MCF 10A (cell line): ENCODE measurements at regions not wholly inside any gene's neighbourhood (a gene's known extent, or its start where the extent isn't known, plus 50 kb on each side); places are given as distances from the start of the nearest gene placed in this dataset.

Experiments
- BruUV-seq: library from RNA; stranded (reverse); fragments of 400-500 nt; replicated peaks from 2 replicates; lab custom pipeline; 2021; lab: Mats Ljungman, UMichigan
- CTCF ChIA-PET: fragments of 300-600 bp; sonication (Branson Sonifier 250); formaldehyde crosslinking; extraction: SDS; loops from one replicate; lab custom pipeline; 2021; ENCODE audit warnings: antibody characterized with exemption, inconsistent platforms; lab: Yijun Ruan, JAX
- POLR2A ChIA-PET: fragments of 300-600, 350-650 bp; sonication (Branson Sonifier 250); formaldehyde crosslinking; extraction: SDS; loops from one replicate; lab custom pipeline; 2020; ENCODE audit warnings: antibody characterized with exemption, inconsistent platforms; lab: Yijun Ruan, JAX
- DNase-seq: peaks from one replicate; pipeline ENCODE4 v3.0.0-alpha.2; 2018; ENCODE audit not compliant: unreplicated experiment
- H3K27ac Mint-ChIP-seq: one replicate; pipeline ENCODE4 v1.8.0; 2022; ENCODE audit warnings: mild to moderate bottlenecking, low read depth, mixed read lengths; ENCODE audit not compliant: unreplicated experiment
- H3K27me3 Mint-ChIP-seq: one replicate; pipeline ENCODE4 v1.8.0; 2022; ENCODE audit warnings: mixed read lengths; ENCODE audit not compliant: insufficient read depth, unreplicated experiment
- H3K36me3 Mint-ChIP-seq: one replicate; pipeline ENCODE4 v1.8.0; 2022; ENCODE audit warnings: mild to moderate bottlenecking, moderate library complexity, mixed read lengths; ENCODE audit not compliant: insufficient read depth, unreplicated experiment
- H3K4me1 Mint-ChIP-seq: one replicate; pipeline ENCODE4 v1.8.0; 2022; ENCODE audit warnings: mixed read lengths; ENCODE audit not compliant: insufficient read depth, unreplicated experiment
- H3K4me3 Mint-ChIP-seq: one replicate; pipeline ENCODE4 v1.8.0; 2022; ENCODE audit warnings: mild to moderate bottlenecking, moderate library complexity, mixed read lengths; ENCODE audit not compliant: unreplicated experiment
- H3K9me3 Mint-ChIP-seq: one replicate; pipeline ENCODE4 v1.8.0; 2022; ENCODE audit warnings: mixed read lengths; ENCODE audit not compliant: unreplicated experiment
- intact Hi-C: fragments of 100-400 bp; cut with micrococcal nuclease; formaldehyde crosslinking; loops from 2 replicates; pipeline ENCODE4 v1.14.1; 2022
- TF ChIP-seq, protein P1 (sequence below): fragments of 200-600 bp; IDR thresholded peaks from one replicate; pipeline ENCODE4 v1.8.0; 2022; ENCODE audit warnings: antibody characterized with exemption, mild to moderate bottlenecking; ENCODE audit not compliant: unreplicated experiment

DNA sequence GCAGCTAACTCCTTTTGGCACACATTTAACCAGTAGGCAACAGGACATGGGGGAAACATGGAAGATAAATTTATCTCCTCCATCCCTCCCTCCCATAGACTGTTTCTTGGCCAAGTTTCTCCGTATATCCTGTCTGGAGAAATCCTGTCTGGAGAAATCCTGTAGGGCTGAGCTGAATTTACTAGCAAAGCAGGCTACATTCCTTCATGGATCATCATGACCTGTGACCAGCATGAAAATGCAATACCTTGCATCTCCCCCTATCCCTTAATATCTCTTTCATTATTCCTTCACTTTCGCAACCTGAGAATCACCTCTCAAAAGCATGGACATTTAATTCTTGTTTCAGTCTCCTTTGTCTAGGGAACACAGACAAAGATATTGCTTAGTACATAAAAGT, 379.1 kb downstream of the PSAT1 start:
- H3K36me3 Mint-ChIP-seq, result no peaks in the 10 kb centered on the region
- no peak for DNase-seq
- no peaks in the 10 kb centered on the region for H3K9me3 Mint-ChIP-seq
- ChIA-PET CTCF (no interaction called here), POLR2A (no interaction called here)
- H3K4me3 Mint-ChIP-seq, result no peak overlapping the region
- H3K4me1 Mint-ChIP-seq, result no peaks in the 10 kb centered on the region
- BruUV-seq, result no TSS peak
- H3K27me3 Mint-ChIP-seq, result no peaks in the 10 kb centered on the region
- no peak overlapping the region for H3K27ac Mint-ChIP-seq
- TF ChIP-seq, protein P1, sequence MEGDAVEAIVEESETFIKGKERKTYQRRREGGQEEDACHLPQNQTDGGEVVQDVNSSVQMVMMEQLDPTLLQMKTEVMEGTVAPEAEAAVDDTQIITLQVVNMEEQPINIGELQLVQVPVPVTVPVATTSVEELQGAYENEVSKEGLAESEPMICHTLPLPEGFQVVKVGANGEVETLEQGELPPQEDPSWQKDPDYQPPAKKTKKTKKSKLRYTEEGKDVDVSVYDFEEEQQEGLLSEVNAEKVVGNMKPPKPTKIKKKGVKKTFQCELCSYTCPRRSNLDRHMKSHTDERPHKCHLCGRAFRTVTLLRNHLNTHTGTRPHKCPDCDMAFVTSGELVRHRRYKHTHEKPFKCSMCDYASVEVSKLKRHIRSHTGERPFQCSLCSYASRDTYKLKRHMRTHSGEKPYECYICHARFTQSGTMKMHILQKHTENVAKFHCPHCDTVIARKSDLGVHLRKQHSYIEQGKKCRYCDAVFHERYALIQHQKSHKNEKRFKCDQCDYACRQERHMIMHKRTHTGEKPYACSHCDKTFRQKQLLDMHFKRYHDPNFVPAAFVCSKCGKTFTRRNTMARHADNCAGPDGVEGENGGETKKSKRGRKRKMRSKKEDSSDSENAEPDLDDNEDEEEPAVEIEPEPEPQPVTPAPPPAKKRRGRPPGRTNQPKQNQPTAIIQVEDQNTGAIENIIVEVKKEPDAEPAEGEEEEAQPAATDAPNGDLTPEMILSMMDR, result no peak
- intact Hi-C loops, result no loop called here

DNA sequence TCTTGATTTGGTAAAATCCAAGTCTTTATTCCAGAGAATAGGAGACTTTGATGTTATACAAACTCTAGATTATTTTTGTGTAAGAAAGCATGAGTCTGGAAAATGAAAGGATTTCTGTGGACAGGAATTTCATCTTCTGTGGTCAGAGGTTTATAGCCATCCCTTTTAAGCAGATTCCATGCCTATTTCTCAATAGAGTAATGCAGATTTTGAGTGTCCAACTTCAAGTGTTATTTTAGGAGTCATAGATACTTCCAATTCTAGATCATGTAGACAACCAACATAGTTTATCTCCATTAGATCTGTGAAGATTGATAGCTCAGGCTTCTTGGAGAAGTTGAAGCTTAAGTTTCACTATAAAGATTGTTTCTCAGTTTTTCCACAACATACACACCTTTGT, 379.7 kb downstream of the PSAT1 start:
- TF ChIP-seq, protein P1, result no peak
- no TSS peak for BruUV-seq
- ChIA-PET POLR2A (no interaction called here), CTCF (no interaction called here)
- no peak overlapping the region for H3K27ac Mint-ChIP-seq
- no peaks in the 10 kb centered on the region for H3K4me1 Mint-ChIP-seq
- no peak for DNase-seq
- H3K27me3 Mint-ChIP-seq, result no peaks in the 10 kb centered on the region
- intact Hi-C loops, result no loop called here
- no peak overlapping the region for H3K4me3 Mint-ChIP-seq
- no peaks in the 10 kb centered on the region for H3K36me3 Mint-ChIP-seq
- no peaks in the 10 kb centered on the region for H3K9me3 Mint-ChIP-seq

DNA sequence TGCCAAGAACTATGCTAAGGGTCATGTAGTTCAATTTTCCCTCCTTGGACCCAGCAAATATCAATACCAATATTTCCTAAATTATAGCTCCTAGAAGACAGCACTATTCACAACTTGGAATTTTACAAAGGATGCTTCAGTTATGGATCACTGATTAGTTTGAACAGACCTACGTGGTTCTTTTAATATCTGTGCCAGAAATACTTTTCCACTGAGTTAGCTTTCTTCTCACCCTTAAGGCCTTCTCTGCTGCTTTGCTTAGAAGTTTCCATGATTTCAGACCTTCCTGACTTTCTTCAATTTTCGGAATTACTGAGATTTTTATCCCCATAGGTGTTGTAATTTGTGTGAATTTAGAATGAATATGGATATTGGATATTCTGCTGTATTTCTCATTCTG, 380.4 kb downstream of the PSAT1 start:
- no peaks in the 10 kb centered on the region for H3K4me1 Mint-ChIP-seq
- H3K9me3 Mint-ChIP-seq, result no peaks in the 10 kb centered on the region
- H3K27ac Mint-ChIP-seq, result no peak overlapping the region
- H3K4me3 Mint-ChIP-seq, result no peak overlapping the region
- POLR2A ChIA-PET, result no interaction called here
- TF ChIP-seq, protein P1, result no peak
- no peaks in the 10 kb centered on the region for H3K36me3 Mint-ChIP-seq
- H3K27me3 Mint-ChIP-seq, result no peaks in the 10 kb centered on the region
- BruUV-seq, result no TSS peak
- DNase-seq, result no peak
- intact Hi-C loops, result no loop called here
- CTCF ChIA-PET, result interaction anchor here (0.6 kb wide), 2 partner anchors 76 to 1608 kb away, joined by 3 read pairs; no protein-coding TSS in a partner anchor

DNA sequence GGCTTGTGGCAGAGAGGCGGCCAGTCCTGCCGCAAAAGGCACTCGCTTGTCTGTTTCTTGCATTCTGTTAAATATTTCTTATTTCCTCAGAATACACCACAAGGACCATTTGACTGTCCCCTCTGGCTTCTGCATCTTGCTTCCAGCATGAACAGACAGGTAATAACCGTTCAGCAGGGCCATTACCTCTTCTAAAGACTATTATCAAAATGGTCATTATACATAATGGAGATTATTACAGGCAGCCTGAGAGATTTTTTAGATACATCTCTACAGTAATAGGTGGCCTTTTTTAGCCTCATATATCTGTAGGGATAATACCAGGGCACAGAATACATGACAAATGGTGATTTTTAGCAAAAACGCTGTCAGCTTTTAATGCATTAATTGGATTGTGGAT, 382.0 kb downstream of the PSAT1 start:
- H3K4me1 Mint-ChIP-seq, result no peaks in the 10 kb centered on the region
- POLR2A ChIA-PET, result no interaction called here
- no peaks in the 10 kb centered on the region for H3K9me3 Mint-ChIP-seq
- no peak overlapping the region for H3K4me3 Mint-ChIP-seq
- TF ChIP-seq, protein P1, result no peak
- H3K27me3 Mint-ChIP-seq, result no peaks in the 10 kb centered on the region
- BruUV-seq, result no TSS peak
- no peak for DNase-seq
- H3K27ac Mint-ChIP-seq, result no peak overlapping the region
- H3K36me3 Mint-ChIP-seq, result no peaks in the 10 kb centered on the region
- intact Hi-C loops, result no loop called here
- CTCF ChIA-PET, result no interaction called here
